OCI-LY1 (cell line): ENCODE measurements at regions not wholly inside any gene's neighbourhood (a gene's known extent, or its start where the extent isn't known, plus 50 kb on each side); places are given as distances from the start of the nearest gene placed in this dataset.

ENCODE experiments used
- H2AFZ ChIP-seq: fragments of 200-600 bp; sonication (generic), shearing (Covaris generic); 2 replicates; pipeline ENCODE4 v1.6.0; 2014; ENCODE audit warnings: antibody characterized with exemption, mild to moderate bottlenecking, low read length
- H3F3A ChIP-seq: fragments of 200-600 bp; sonication (generic), shearing (Covaris generic); 2 replicates; pipeline ENCODE4 v1.6.0; 2014; ENCODE audit warnings: mild to moderate bottlenecking, antibody characterized with exemption, low read length, moderate library complexity; ENCODE audit not compliant: insufficient read depth
- H3K27ac ChIP-seq: fragments of 200-600 bp; sonication (generic); 2 replicates; pipeline ENCODE4 v1.5.1; 2014; ENCODE audit warnings: low read length, mixed run types, mild to moderate bottlenecking, low read depth; ENCODE audit not compliant: poor library complexity, severe bottlenecking
- H3K27me3 ChIP-seq: fragments of 200-600 bp; sonication (generic); 2 replicates; pipeline ENCODE4 v1.6.0; 2014; ENCODE audit warnings: antibody characterized with exemption, mild to moderate bottlenecking, low read length, moderate library complexity; ENCODE audit not compliant: insufficient read depth
- H3K36me3 ChIP-seq: fragments of 200-600 bp; sonication (generic); 2 replicates; pipeline ENCODE4 v1.6.1; 2014; ENCODE audit warnings: mild to moderate bottlenecking, antibody characterized with exemption, low read length, moderate library complexity, mixed read lengths; ENCODE audit not compliant: insufficient read depth
- H3K4me1 ChIP-seq: fragments of 200-600 bp; sonication (generic); 2 replicates; pipeline ENCODE4 v1.5.1; 2014; ENCODE audit warnings: mild to moderate bottlenecking, low read length, moderate library complexity; ENCODE audit not compliant: insufficient read depth, severe bottlenecking
- H3K4me2 ChIP-seq: fragments of 200-600 bp; sonication (generic), shearing (Covaris generic); 2 replicates; pipeline ENCODE4 v1.6.1; 2014; ENCODE audit warnings: low read length
- H3K4me3 ChIP-seq: fragments of 200-600 bp; sonication (generic); 2 replicates; pipeline ENCODE4 v1.5.1; 2014; ENCODE audit warnings: low read length, low read depth, mild to moderate bottlenecking, mixed read lengths; ENCODE audit not compliant: poor library complexity, severe bottlenecking
- H3K79me2 ChIP-seq: fragments of 200-600 bp; shearing (Covaris generic); 2 replicates; pipeline ENCODE4 v1.6.1; 2016; ENCODE audit warnings: mixed run types, low read length, mixed read lengths; ENCODE audit not compliant: insufficient read depth
- H3K9ac ChIP-seq: fragments of 200-600 bp; sonication (generic), shearing (Covaris generic); 2 replicates; pipeline ENCODE4 v1.6.1; 2014; ENCODE audit warnings: mild to moderate bottlenecking, low read length, mixed read lengths
- H3K9me2 ChIP-seq: fragments of 200-600 bp; sonication (generic), shearing (Covaris generic); 2 replicates; pipeline ENCODE4 v1.6.1; 2014; ENCODE audit warnings: low read depth, mild to moderate bottlenecking, low read length, mixed read lengths
- H3K9me3 ChIP-seq: fragments of 200-600 bp; shearing (Covaris generic); 2 replicates; pipeline ENCODE4 v1.6.1; 2014; ENCODE audit warnings: low read length, mixed read lengths
- H4K20me1 ChIP-seq: fragments of 200-600 bp; sonication (generic), shearing (Covaris generic); 2 replicates; pipeline ENCODE4 v1.6.0; 2016; ENCODE audit warnings: mild to moderate bottlenecking, low read length; ENCODE audit not compliant: insufficient read depth
- EZH2 ChIP-seq: fragments of 200-600 bp; sonication (generic), shearing (Covaris generic); IDR thresholded peaks from 2 replicates; pipeline ENCODE4 v1.8.0; 2017; ENCODE audit warnings: borderline replicate concordance, mixed run types, mild to moderate bottlenecking, antibody characterized with exemption, low read length, moderate library complexity, mixed read lengths
- TF ChIP-seq, protein P1 (sequence below): fragments of 200-600 bp; sonication (generic), shearing (Covaris generic); IDR thresholded peaks from 2 replicates; pipeline ENCODE4 v1.5.1; 2017; ENCODE audit warnings: mild to moderate bottlenecking, antibody characterized with exemption, low read length, moderate library complexity, mixed read lengths

DNA sequence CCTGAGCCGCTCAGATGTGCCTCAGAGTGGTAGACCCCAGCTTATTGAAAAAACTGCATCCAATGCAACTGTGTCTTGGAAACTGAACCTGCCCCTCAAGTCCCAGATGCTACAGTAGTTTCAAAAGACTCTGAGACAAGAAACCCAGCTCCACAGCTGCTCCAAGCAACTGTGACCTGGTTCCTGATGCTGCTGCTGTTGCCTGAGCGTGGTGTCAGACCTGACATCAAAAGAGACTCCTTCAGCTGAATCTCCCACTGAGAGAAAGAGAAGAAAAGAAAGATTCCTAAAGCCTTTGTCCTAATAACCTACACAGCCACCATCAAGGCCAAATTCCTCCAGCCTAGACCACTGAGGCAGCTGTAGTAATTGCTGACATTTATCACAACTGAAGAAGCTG lies 630.1 kb downstream of the STIM2 start:
- Histone ChIP-seq H3K27ac (no peak overlapping the region), H3K4me3 (no peak overlapping the region), H3K9ac (no peak overlapping the region), H2AFZ (no peak overlapping the region), H3K4me1 (no peaks in the 10 kb centered on the region), H3K4me2 (no peak overlapping the region), H4K20me1 (no peaks in the 10 kb centered on the region), H3K27me3 (no peaks in the 10 kb centered on the region), H3F3A (no peaks in the 10 kb centered on the region), H3K9me3 (no peaks in the 10 kb centered on the region), H3K79me2 (no peaks in the 10 kb centered on the region), H3K36me3 (no peaks in the 10 kb centered on the region), H3K9me2 (no peaks in the 10 kb centered on the region)
- TF ChIP-seq EZH2, result no peak
- TF ChIP-seq, protein P1, sequence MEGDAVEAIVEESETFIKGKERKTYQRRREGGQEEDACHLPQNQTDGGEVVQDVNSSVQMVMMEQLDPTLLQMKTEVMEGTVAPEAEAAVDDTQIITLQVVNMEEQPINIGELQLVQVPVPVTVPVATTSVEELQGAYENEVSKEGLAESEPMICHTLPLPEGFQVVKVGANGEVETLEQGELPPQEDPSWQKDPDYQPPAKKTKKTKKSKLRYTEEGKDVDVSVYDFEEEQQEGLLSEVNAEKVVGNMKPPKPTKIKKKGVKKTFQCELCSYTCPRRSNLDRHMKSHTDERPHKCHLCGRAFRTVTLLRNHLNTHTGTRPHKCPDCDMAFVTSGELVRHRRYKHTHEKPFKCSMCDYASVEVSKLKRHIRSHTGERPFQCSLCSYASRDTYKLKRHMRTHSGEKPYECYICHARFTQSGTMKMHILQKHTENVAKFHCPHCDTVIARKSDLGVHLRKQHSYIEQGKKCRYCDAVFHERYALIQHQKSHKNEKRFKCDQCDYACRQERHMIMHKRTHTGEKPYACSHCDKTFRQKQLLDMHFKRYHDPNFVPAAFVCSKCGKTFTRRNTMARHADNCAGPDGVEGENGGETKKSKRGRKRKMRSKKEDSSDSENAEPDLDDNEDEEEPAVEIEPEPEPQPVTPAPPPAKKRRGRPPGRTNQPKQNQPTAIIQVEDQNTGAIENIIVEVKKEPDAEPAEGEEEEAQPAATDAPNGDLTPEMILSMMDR, result no peak

DNA sequence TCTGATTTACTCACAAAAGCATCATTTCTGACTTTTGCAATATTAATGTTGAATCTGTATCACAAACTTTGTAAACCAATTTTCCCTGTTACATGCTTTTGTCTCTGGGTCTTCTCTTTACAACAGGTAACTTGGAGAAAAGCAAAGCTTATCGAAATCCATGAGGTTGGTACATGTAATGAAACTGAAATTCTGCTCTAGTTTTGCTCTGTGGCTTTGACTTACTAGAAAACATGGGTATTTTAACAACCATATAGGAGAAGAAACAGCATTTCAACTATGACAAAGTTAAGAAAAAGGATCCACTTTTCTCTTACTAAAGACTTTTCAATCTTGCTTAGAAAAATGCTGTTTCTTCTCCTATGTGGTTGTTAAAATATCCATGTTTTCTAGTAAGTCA lies 645.8 kb downstream of the STIM2 start:
- Histone ChIP-seq H3K79me2 (no peaks in the 10 kb centered on the region), H3K36me3 (no peaks in the 10 kb centered on the region), H3K27ac (no peak overlapping the region), H3K9me2 (no peaks in the 10 kb centered on the region), H3F3A (no peaks in the 10 kb centered on the region), H3K4me3 (no peak overlapping the region), H3K9ac (no peak overlapping the region), H3K27me3 (no peaks in the 10 kb centered on the region), H3K9me3 (no peaks in the 10 kb centered on the region), H4K20me1 (no peaks in the 10 kb centered on the region), H3K4me1 (no peaks in the 10 kb centered on the region), H2AFZ (no peak overlapping the region), H3K4me2 (no peak overlapping the region)
- TF ChIP-seq, protein P1, result no peak
- no peak for TF ChIP-seq EZH2

DNA sequence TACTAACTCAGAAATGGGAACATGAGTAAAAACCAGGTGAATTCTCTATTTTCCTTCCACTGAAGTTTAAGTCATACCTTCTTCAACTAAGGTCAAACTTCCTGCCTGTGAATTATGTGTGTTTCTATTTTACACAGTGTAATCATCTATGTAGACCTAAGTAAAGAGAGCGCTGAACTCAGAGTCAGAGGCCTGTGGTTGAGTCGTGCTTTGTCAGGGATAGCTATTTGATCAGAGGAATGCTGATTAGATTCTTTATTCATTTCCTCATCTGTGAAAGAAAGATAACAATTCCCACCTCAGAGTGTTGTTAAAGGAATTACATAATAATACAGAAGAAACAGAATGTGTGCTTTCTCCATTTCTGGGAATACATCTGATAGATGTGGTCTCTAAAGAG lies 654.1 kb downstream of the STIM2 start:
- no peak overlapping the region for H3K4me2 ChIP-seq

More for the DNA sequence above, 654.1 kb downstream of the STIM2 start:
- no peaks in the 10 kb centered on the region for H3K36me3 ChIP-seq
- H2AFZ ChIP-seq, result no peak overlapping the region
- no peak overlapping the region for H3K27ac ChIP-seq
- H4K20me1 ChIP-seq, result no peaks in the 10 kb centered on the region
- H3K4me1 ChIP-seq, result no peaks in the 10 kb centered on the region
- no peak overlapping the region for H3K4me3 ChIP-seq
- H3K9ac ChIP-seq, result no peak overlapping the region
- TF ChIP-seq, protein P1, result no peak
- no peak for TF ChIP-seq EZH2
- H3K79me2 ChIP-seq, result no peaks in the 10 kb centered on the region
- no peaks in the 10 kb centered on the region for H3K27me3 ChIP-seq
- H3F3A ChIP-seq, result no peaks in the 10 kb centered on the region
- no peaks in the 10 kb centered on the region for H3K9me3 ChIP-seq
- H3K9me2 ChIP-seq, result no peaks in the 10 kb centered on the region
